ENCODE measurements at regions not wholly inside any gene's neighbourhood (a gene's known extent, or its start where the extent isn't known, plus 50 kb on each side); places are given as distances from the start of the nearest gene placed in this dataset.

DNA sequence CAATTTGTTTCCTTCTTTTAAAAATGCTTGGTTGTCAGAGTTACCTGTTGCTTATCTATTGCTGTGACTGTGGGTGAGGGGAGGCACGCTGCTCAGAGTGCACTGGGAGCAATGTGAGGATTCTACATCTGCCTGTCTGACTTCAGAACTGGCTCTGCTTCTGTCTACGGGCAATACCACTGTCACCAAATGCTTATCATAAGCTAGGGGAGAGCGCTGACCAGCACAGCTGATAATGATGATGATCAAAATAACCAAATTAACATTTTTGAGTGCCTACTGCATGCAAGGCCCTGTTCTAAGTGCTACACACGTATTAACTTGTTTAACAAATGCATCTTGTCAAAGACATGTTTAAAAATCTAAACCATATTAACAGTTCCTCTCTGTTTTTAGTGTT, 79.2 kb upstream of the TPRG1 start:
- no TSS peak for BruUV-seq (replicated peaks)

GRCh38 chr3:189094539-189094938, 77.2 kb upstream of the TPRG1 start:
- intact Hi-C loops (cut with micrococcal nuclease): no loop called here
- DNase-seq (ENCODE audit: unreplicated experiment): no peak
- ChIA-PET CTCF (interaction anchor here (0.6 kb wide), 1 partner anchor 1356 kb away, joined by 3 read pairs; no protein-coding TSS in a partner anchor), POLR2A (no interaction called here)
- no peak overlapping the region for H3K4me3 Mint-ChIP-seq (ENCODE audit: unreplicated experiment)
- H3K9me3 Mint-ChIP-seq (ENCODE audit: unreplicated experiment): no peaks in the 10 kb centered on the region
- no peaks in the 10 kb centered on the region for H3K27me3 Mint-ChIP-seq (ENCODE audit: insufficient read depth, unreplicated experiment)
- TF ChIP-seq, protein P1, sequence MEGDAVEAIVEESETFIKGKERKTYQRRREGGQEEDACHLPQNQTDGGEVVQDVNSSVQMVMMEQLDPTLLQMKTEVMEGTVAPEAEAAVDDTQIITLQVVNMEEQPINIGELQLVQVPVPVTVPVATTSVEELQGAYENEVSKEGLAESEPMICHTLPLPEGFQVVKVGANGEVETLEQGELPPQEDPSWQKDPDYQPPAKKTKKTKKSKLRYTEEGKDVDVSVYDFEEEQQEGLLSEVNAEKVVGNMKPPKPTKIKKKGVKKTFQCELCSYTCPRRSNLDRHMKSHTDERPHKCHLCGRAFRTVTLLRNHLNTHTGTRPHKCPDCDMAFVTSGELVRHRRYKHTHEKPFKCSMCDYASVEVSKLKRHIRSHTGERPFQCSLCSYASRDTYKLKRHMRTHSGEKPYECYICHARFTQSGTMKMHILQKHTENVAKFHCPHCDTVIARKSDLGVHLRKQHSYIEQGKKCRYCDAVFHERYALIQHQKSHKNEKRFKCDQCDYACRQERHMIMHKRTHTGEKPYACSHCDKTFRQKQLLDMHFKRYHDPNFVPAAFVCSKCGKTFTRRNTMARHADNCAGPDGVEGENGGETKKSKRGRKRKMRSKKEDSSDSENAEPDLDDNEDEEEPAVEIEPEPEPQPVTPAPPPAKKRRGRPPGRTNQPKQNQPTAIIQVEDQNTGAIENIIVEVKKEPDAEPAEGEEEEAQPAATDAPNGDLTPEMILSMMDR (IDR thresholded peaks at IDR 0.05; ENCODE audit: unreplicated experiment): no peak
- no peaks in the 10 kb centered on the region for H3K36me3 Mint-ChIP-seq (ENCODE audit: insufficient read depth, unreplicated experiment)
- peaks cover 5% of the 10 kb centered on the region for H3K4me1 Mint-ChIP-seq (ENCODE audit: insufficient read depth, unreplicated experiment)
- no peak overlapping the region for H3K27ac Mint-ChIP-seq (ENCODE audit: low read depth, unreplicated experiment)
- no TSS peak for BruUV-seq (replicated peaks)

More for the DNA sequence above, 79.2 kb upstream of the TPRG1 start:
- Mint-ChIP-seq H3K9me3 (ENCODE audit: unreplicated experiment) (no peaks in the 10 kb centered on the region), H3K36me3 (ENCODE audit: insufficient read depth, unreplicated experiment) (no peaks in the 10 kb centered on the region), H3K4me3 (ENCODE audit: unreplicated experiment) (no peak overlapping the region), H3K27me3 (ENCODE audit: insufficient read depth, unreplicated experiment) (no peaks in the 10 kb centered on the region), H3K4me1 (ENCODE audit: insufficient read depth, unreplicated experiment) (peaks cover 5% of the 10 kb centered on the region), H3K27ac (ENCODE audit: low read depth, unreplicated experiment) (no peak overlapping the region)
- DNase-seq (ENCODE audit: unreplicated experiment): no peak
- ChIA-PET CTCF (no interaction called here), POLR2A (no interaction called here)
- intact Hi-C loops (cut with micrococcal nuclease): no loop called here
- TF ChIP-seq, protein P1 (IDR thresholded peaks at IDR 0.05; ENCODE audit: unreplicated experiment): no peak

- BruUV-seq (replicated peaks): no TSS peak
- CTCF ChIA-PET: interaction anchor here (0.7 kb wide), 1 partner anchor 137 kb away, joined by 3 read pairs; no protein-coding TSS in a partner anchor
- Mint-ChIP-seq H3K9me3 (ENCODE audit: unreplicated experiment) (no peaks in the 10 kb centered on the region), H3K4me1 (ENCODE audit: insufficient read depth, unreplicated experiment) (peaks cover 5% of the 10 kb centered on the region), H3K27ac (ENCODE audit: low read depth, unreplicated experiment) (no peak overlapping the region), H3K27me3 (ENCODE audit: insufficient read depth, unreplicated experiment) (no peaks in the 10 kb centered on the region), H3K4me3 (ENCODE audit: unreplicated experiment) (no peak overlapping the region), H3K36me3 (ENCODE audit: insufficient read depth, unreplicated experiment) (no peaks in the 10 kb centered on the region)
- no peak for DNase-seq (ENCODE audit: unreplicated experiment)
- TF ChIP-seq, protein P1 (IDR thresholded peaks at IDR 0.05; ENCODE audit: unreplicated experiment): no peak
- POLR2A ChIA-PET: no interaction called here
- intact Hi-C loops (cut with micrococcal nuclease): no loop called here
These were observed 75.7 kb upstream of the TPRG1 start for GRCh38 chr3:189096092-189096491.

GRCh38 chr3:189099031-189099471, 72.7 kb upstream of the TPRG1 start:
- intact Hi-C loops (cut with micrococcal nuclease): no loop called here
- no peak overlapping the region for H3K4me3 Mint-ChIP-seq (ENCODE audit: unreplicated experiment)
- ChIA-PET POLR2A (interaction anchor here (0.8 kb wide), 1 partner anchor 32 kb away, joined by 3 read pairs; no protein-coding TSS in a partner anchor), CTCF (interaction anchor here (0.6 kb wide), 2 partner anchors 135 to 1871 kb away, joined by 3 read pairs; no protein-coding TSS in a partner anchor)
- H3K4me1 Mint-ChIP-seq (ENCODE audit: insufficient read depth, unreplicated experiment): peaks cover 5% of the 10 kb centered on the region
- no peak overlapping the region for H3K27ac Mint-ChIP-seq (ENCODE audit: low read depth, unreplicated experiment)
- TF ChIP-seq, protein P1 (IDR thresholded peaks at IDR 0.05; ENCODE audit: unreplicated experiment): no peak
- no peaks in the 10 kb centered on the region for H3K9me3 Mint-ChIP-seq (ENCODE audit: unreplicated experiment)
- no peaks in the 10 kb centered on the region for H3K36me3 Mint-ChIP-seq (ENCODE audit: insufficient read depth, unreplicated experiment)
- no peaks in the 10 kb centered on the region for H3K27me3 Mint-ChIP-seq (ENCODE audit: insufficient read depth, unreplicated experiment)
- DNase-seq (ENCODE audit: unreplicated experiment): no peak
- BruUV-seq (replicated peaks): no TSS peak

All from MCF 10A (cell line).